ENCODE measurements at regions not wholly inside any gene's neighbourhood (a gene's known extent, or its start where the extent isn't known, plus 50 kb on each side); places are given as distances from the start of the nearest gene placed in this dataset.
"Not testable (repeated sequence)": the region's sequence is repeated elsewhere in the genome, so short reads cannot be mapped to it uniquely, and the experiment has no call there.

DNA sequence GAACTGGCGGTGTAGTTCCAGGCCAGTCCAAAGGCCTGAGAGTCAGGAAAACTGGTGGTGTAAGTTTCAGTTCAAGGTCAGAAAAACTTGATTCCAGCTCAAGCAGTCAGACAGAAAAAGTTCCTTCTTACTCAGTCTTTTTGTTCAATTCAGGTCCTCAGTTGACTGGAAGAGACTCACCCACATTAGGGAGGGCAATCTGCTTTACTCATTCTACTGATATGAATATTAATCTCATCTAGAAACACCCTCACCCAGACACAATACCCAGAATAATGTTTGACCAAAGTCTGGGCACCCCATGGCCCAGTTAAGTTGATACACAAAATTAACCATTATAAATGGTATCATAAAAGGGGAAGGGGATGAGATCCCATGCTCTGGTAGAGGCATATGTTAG, 50.1 kb upstream of the LTA4H start:
- no peak for ATAC-seq (ENCODE audit: low read depth)
- no peak for DNase-seq
- POLR2A ChIA-PET, result no interaction called here
- Mint-ChIP-seq H3K9me3 (peaks cover 17% of the 10 kb centered on the region), H3K27ac (no peak overlapping the region), H3K4me3 (no peak overlapping the region), H3K36me3 (peaks cover 2% of the 10 kb centered on the region), H3K27me3 (peaks cover 4% of the 10 kb centered on the region), H3K4me1 (peaks cover 1% of the 10 kb centered on the region)

DNA sequence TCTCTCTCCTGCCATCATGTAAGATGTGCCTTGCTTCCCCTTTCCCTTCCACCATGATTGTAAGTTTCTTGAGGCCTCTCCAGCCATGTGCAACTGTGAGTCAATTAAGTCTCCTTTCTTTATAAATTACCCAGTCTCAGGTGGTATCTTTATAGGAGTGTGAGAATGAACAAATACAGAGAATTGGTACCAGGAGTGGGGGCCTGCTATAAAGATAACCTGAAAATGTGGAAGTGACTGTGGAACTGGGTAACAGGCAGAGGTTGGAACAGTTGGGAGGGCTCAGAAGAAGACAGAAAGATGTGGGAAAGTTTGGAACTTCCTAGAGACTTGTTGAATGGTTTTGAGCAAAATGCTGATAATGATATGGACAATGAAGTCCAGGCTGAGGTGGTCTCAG, 50.8 kb upstream of the LTA4H start:
- H3K27me3 Mint-ChIP-seq; DNase-seq; H3K36me3 Mint-ChIP-seq; H3K4me1 Mint-ChIP-seq; ATAC-seq (ENCODE audit: low read depth); POLR2A ChIA-PET; H3K4me3 Mint-ChIP-seq; H3K27ac Mint-ChIP-seq: not testable (repeated sequence)
- peaks cover 20% of the 10 kb centered on the region for H3K9me3 Mint-ChIP-seq

DNA sequence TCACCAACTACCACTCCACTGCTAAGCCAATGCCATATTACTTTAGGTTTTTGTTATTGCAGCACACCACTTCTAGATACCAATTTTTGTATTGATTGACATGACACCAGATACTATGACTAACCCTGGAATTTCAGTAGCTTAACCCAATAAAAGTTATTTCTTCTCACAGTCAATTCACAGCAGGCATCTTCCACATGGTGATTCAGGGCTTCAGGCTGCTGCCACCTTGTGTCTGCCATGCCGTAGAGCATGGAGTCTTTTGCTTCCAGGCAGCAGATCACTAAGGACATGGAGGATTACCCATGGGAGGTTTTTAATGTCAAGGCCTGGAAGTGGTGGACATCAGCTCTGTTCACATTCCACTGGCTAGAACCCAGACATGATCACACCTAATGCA, 56.4 kb upstream of the LTA4H start:
- ATAC-seq (ENCODE audit: low read depth) (no peak), DNase-seq (no peak)
- H3K27ac Mint-ChIP-seq, result no peak overlapping the region
- no peaks in the 10 kb centered on the region for H3K27me3 Mint-ChIP-seq
- H3K9me3 Mint-ChIP-seq, result peaks cover 14% of the 10 kb centered on the region
- H3K4me1 Mint-ChIP-seq, result peaks cover 13% of the 10 kb centered on the region
- peaks cover 2% of the 10 kb centered on the region for H3K36me3 Mint-ChIP-seq
- POLR2A ChIA-PET, result no interaction called here
- no peak overlapping the region for H3K4me3 Mint-ChIP-seq

DNA sequence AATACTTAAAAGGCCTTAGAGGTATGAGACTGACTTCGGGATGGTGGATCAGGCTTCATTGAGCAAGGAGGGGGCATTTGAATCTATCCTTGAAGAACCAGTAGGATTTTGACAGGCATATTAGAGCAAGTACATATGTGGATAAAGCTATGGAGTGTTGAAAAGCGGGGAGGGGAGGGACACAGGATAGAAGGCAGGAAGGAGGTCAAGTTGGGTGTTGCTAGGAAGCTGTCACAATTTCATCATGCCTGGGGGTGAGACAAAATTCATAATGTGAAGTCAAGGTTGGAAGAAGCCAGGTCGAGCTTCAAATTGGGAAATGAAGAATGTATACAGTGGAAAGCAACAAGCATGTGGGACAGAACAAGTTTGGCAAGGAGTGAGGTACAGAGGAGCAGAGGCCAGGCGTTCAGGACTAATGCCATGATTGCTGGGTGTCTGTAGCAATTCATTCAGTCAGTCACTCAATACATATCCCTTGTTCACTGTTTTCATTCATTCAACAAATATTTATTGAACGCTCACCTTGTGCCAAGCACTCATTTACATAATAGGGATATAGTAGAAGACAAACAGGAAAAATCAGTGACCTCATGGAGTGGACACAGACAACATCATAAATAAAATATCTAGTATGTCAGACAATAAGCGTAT, 58.3 kb upstream of the LTA4H start:
- no peak overlapping the region for H3K4me3 Mint-ChIP-seq
- no peak for DNase-seq
- peaks cover 7% of the 10 kb centered on the region for H3K9me3 Mint-ChIP-seq
- ATAC-seq (ENCODE audit: low read depth), result no peak
- peaks cover 3% of the 10 kb centered on the region for H3K36me3 Mint-ChIP-seq
- no peak overlapping the region for H3K27ac Mint-ChIP-seq
- no peaks in the 10 kb centered on the region for H3K27me3 Mint-ChIP-seq
- peaks cover 14% of the 10 kb centered on the region for H3K4me1 Mint-ChIP-seq
- POLR2A ChIA-PET, result interaction anchor here (0.5 kb wide), 1 partner anchor 67 kb away, joined by 3 read pairs; no protein-coding TSS in a partner anchor

DNA sequence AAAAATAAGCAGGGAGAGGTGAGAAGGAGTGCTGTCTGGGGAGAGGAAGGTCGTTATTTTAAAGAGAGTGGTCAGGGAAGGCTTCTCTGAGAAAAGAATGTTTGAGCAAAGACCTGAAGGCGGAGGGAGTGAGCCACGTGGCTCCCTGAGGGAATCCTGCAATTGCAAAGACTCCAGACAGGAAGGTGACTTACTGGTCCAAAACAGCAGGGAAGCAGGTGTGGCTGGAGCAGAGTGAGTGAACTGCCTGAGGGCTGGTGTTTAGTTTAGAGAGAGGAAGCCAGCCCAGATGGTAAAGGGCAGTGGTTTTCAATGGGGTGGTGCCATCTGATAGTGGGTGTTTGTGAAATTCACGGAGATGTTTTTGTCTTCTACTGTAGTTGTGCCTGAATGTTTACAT, 58.8 kb upstream of the LTA4H start:
- H3K4me3 Mint-ChIP-seq, result no peak overlapping the region
- H3K4me1 Mint-ChIP-seq, result peaks cover 16% of the 10 kb centered on the region
- H3K27me3 Mint-ChIP-seq, result no peaks in the 10 kb centered on the region
- POLR2A ChIA-PET, result interaction anchor here (0.5 to 0.8 kb wide), 2 partner anchors 39 to 81 kb away, joined by 3 to 5 read pairs; no protein-coding TSS in a partner anchor
- peaks cover 3% of the 10 kb centered on the region for H3K36me3 Mint-ChIP-seq
- H3K27ac Mint-ChIP-seq, result no peak overlapping the region
- peaks cover 6% of the 10 kb centered on the region for H3K9me3 Mint-ChIP-seq
- DNase-seq (no peak), ATAC-seq (ENCODE audit: low read depth) (no peak)

DNA sequence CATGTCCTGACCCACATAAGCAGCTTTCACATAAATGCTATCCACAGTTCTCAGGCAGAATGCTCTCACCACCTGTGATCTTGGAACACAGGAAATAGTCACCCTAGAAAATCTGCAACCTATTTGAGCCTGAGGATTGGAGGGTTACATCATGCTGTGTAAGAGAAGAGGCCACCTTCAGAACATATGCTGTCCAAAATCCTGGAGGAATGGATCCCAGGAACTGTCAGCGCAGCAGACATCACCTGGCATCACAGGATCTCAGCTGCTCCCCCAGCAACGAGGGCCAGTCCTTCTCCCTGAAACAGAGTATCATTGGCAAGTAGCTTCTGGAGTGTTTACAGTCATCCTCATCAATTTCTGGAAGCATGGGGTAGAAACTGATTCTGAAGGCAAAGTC, 63.2 kb upstream of the LTA4H start:
- Mint-ChIP-seq H3K9me3 (no peaks in the 10 kb centered on the region), H3K4me3 (no peak overlapping the region), H3K4me1 (peaks cover 24% of the 10 kb centered on the region), H3K27ac (no peak overlapping the region), H3K27me3 (no peaks in the 10 kb centered on the region), H3K36me3 (peaks cover 2% of the 10 kb centered on the region)
- DNase-seq, result no peak
- POLR2A ChIA-PET, result no interaction called here
- no peak for ATAC-seq (ENCODE audit: low read depth)

DNA sequence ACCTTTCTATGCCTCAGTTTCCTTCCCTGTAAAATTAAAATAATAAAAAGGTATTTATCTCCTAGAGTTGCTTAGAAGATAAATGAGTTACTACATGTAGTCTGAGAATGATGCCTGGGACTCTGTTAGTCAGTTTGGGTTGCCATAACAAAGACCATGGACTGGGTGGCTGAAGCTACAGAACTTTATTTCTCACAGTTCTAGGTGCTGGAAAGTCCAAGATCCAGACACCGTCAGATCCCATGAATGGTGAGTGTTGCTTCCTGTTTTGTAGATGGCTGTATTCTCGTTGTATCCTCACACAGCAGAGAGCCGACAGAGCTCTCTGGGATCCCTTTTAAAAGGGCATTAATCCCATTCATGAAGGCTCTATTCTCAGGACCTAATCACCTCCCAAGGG, 64.0 kb upstream of the LTA4H start:
- POLR2A ChIA-PET, result interaction anchor here (0.7 to 1.4 kb wide), 2 partner anchors 9 to 15 kb away, joined by 4 to 6 read pairs; no protein-coding TSS in a partner anchor
- Mint-ChIP-seq H3K36me3 (peaks cover 2% of the 10 kb centered on the region), H3K27me3 (no peaks in the 10 kb centered on the region), H3K4me3 (no peak overlapping the region), H3K9me3 (no peaks in the 10 kb centered on the region), H3K27ac (peak overlapping the region; percentile 75), H3K4me1 (peaks cover 19% of the 10 kb centered on the region)
- no peak for DNase-seq
- ATAC-seq (ENCODE audit: low read depth), result no peak

DNA sequence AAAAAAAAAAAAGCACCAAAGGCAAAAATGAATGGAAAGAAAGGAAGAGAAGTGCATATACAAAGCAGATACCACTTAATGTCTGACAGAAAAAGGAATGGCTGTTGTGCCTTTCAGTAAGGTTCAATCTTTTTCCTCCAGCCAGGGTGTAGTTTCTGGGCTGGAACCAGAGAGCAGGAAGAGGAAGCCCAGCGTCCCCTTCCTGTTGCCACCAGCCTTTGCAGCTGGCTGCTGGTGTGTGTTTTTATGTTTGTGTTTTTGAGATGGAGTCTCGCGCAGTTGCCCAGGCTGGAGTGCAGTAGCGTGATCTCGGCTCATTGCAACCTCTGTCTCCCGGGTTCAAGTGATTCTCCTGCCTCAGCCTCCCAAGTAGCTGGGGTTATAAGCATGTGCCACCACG, 64.6 kb upstream of the LTA4H start:
- DNase-seq (peak; percentile 34), ATAC-seq (ENCODE audit: low read depth) (peak; percentile 79)
- H3K9me3 Mint-ChIP-seq, result no peaks in the 10 kb centered on the region
- peaks cover 2% of the 10 kb centered on the region for H3K36me3 Mint-ChIP-seq
- H3K4me1 Mint-ChIP-seq, result peaks cover 14% of the 10 kb centered on the region
- H3K4me3 Mint-ChIP-seq, result peak overlapping the region; percentile 44
- H3K27ac Mint-ChIP-seq, result peak overlapping the region; percentile 75
- POLR2A ChIA-PET, result interaction anchor here (0.7 to 1.4 kb wide), 2 partner anchors 8 to 15 kb away, joined by 4 to 6 read pairs; no protein-coding TSS in a partner anchor
- H3K27me3 Mint-ChIP-seq, result no peaks in the 10 kb centered on the region

DNA sequence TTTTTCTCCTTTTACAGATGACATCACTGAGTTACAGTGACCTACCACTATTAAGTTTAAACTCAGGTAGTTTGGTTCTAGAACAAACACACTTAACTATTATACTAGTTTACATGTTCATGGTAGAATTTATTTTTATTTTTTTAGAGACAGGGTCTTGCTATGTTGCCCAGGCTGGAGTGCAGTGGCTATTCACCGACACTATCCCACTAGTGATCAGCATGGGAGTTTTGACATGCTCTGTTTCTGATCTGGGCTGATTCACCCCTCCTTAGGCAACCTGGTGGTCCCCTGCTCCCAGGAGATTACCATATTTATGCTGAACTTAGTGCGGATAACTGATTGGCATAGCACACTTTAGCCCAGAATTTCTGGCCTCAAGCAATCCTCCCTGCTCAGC, 66.4 kb upstream of the LTA4H start:
- ATAC-seq (ENCODE audit: low read depth) (no peak), DNase-seq (no peak)
- H3K27ac Mint-ChIP-seq, result no peak overlapping the region
- H3K4me1 Mint-ChIP-seq, result peaks cover 21% of the 10 kb centered on the region
- no peaks in the 10 kb centered on the region for H3K9me3 Mint-ChIP-seq
- POLR2A ChIA-PET, result no interaction called here
- H3K4me3 Mint-ChIP-seq, result no peak overlapping the region
- peaks cover 2% of the 10 kb centered on the region for H3K36me3 Mint-ChIP-seq
- no peaks in the 10 kb centered on the region for H3K27me3 Mint-ChIP-seq

DNA sequence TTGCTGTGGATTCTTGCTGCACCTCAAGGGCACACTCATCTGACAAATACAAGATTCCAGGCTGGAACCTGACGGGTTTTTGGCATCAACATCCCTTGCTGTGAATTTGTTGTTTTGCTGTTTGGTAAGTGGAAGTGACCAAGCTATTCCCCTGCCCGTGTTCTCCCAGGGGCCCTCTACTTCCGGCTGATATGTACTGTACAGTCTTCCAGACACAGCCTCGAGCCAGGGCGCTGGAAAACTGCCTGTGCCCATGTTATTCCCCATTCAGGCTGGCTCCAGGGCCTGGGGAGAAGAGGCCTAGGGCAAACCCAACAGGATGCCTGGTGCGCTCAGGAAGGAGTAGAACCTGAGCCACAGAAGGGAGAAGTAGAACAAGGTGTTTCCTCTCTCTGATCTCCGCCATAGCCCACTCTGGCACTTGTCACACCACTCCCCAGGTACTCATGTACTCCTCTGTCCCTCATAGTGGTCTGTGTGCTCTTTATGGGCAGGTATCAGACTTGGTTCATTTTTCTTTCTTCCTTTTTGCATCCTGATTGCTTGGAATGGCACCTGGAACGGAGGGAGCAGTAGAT, 67.8 kb upstream of the LTA4H start:
- no peaks in the 10 kb centered on the region for H3K27me3 Mint-ChIP-seq
- POLR2A ChIA-PET, result no interaction called here
- no peak overlapping the region for H3K4me3 Mint-ChIP-seq
- H3K9me3 Mint-ChIP-seq, result no peaks in the 10 kb centered on the region
- H3K4me1 Mint-ChIP-seq, result peaks cover 28% of the 10 kb centered on the region
- H3K27ac Mint-ChIP-seq, result no peak overlapping the region
- no peak for DNase-seq
- no peak for ATAC-seq (ENCODE audit: low read depth)
- no peaks in the 10 kb centered on the region for H3K36me3 Mint-ChIP-seq

DNA sequence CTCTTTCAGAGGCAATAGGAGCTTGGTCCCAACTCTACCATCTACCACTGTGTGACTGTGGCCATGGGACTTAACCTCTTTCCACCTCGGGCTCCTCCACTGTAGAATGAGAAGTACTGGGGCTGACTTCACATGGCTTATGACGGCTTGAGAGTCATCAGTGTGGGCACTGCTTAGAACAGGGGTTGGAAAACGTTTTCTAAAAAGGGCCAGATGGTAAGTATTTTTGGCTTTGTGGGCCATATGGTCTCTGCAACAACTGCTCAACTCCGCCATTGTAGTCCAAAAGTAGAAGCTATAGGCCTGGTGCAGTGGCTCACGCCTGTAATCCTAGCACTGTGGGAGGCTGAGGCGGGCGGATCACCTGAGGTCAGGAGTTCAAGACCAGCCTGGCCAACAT, 69.2 kb upstream of the LTA4H start:
- no peaks in the 10 kb centered on the region for H3K36me3 Mint-ChIP-seq
- no peaks in the 10 kb centered on the region for H3K27me3 Mint-ChIP-seq
- POLR2A ChIA-PET, result no interaction called here
- H3K27ac Mint-ChIP-seq, result no peak overlapping the region
- H3K9me3 Mint-ChIP-seq, result no peaks in the 10 kb centered on the region
- no peak overlapping the region for H3K4me3 Mint-ChIP-seq
- peaks cover 28% of the 10 kb centered on the region for H3K4me1 Mint-ChIP-seq
- ATAC-seq (ENCODE audit: low read depth), result no peak
- DNase-seq, result no peak

DNA sequence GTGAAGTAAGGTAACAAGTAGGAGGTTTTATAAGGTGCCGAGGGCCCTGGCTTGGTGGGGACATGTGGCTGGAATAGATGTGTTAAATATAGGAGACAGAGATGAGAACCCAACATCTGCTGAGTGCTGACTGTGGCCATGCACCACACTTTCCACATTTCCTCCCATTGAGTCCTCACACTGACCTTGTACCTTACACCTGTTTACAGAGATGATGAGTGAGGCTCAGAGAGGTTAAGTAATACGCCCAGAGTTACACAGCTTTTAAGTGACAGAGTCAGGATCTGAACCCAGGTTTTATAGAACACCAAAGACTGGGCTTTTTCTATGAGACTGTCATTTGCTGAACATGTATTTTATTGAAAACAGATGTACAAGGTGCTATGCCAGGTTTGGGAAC, 70.8 kb upstream of the LTA4H start:
- H3K36me3 Mint-ChIP-seq, result peaks cover 2% of the 10 kb centered on the region
- peaks cover 21% of the 10 kb centered on the region for H3K4me1 Mint-ChIP-seq
- no peaks in the 10 kb centered on the region for H3K27me3 Mint-ChIP-seq
- no peaks in the 10 kb centered on the region for H3K9me3 Mint-ChIP-seq
- peak overlapping the region; percentile 70 for H3K27ac Mint-ChIP-seq
- no peak for ATAC-seq (ENCODE audit: low read depth)
- no peak overlapping the region for H3K4me3 Mint-ChIP-seq
- POLR2A ChIA-PET, result no interaction called here
- DNase-seq, result no peak

DNA sequence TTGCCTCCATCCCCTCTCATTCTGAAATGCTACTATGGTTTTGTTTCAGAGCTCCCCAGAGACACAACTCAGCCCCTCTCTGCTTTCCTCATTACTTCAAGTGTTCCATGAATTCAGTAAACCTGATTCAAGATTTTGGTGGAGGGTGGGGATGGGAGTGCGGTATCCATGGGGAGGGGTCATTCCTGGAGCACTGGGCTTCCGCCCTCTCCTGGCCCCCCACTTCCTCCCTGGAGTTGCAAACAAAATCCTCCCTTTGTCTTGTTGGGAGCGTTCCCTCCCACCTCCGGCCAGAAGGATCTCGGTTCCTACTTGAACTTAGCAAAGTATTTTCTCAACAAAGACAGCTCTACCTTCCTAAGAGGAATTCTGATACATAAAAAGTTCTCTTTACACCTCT, 71.8 kb upstream of the LTA4H start:
- Mint-ChIP-seq H3K27me3 (no peaks in the 10 kb centered on the region), H3K4me1 (peaks cover 21% of the 10 kb centered on the region), H3K4me3 (no peak overlapping the region), H3K27ac (no peak overlapping the region), H3K9me3 (no peaks in the 10 kb centered on the region), H3K36me3 (peaks cover 2% of the 10 kb centered on the region)
- POLR2A ChIA-PET, result interaction anchor here (0.6 to 0.7 kb wide), 3 partner anchors 103 to 1958 kb away, joined by 3 to 5 read pairs (median 5); no protein-coding TSS in a partner anchor
- ATAC-seq (ENCODE audit: low read depth) (no peak), DNase-seq (no peak)

DNA sequence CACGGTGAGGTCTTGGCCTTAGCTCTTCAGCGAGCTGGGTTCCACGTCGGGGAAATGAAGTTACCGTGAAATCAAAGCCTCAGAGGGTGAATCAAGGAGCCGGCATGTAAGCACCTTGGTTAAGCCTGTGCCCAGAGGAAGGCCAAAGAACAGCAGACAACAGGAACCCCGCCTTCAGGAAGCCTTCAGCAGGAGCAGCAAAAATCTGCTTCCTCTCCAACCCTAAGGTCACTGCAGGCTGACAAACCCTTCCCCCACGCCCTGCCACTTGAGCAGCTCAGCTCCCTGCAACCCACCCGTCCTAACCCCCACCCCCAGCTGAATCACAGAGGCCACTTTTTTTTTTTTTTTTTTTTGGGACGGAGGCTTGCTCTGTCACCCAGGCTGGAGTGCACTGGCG, 72.9 kb upstream of the LTA4H start:
- POLR2A ChIA-PET, result interaction anchor here (0.9 to 1.0 kb wide), 2 partner anchors 8 to 9 kb away, joined by 3 to 6 read pairs; no protein-coding TSS in a partner anchor
- peaks cover 21% of the 10 kb centered on the region for H3K4me1 Mint-ChIP-seq
- H3K9me3 Mint-ChIP-seq, result no peaks in the 10 kb centered on the region
- peaks cover 2% of the 10 kb centered on the region for H3K36me3 Mint-ChIP-seq
- peaks cover 5% of the 10 kb centered on the region for H3K27me3 Mint-ChIP-seq
- ATAC-seq (ENCODE audit: low read depth), result peak; percentile 96
- peak overlapping the region; percentile 78 for H3K4me3 Mint-ChIP-seq
- H3K27ac Mint-ChIP-seq, result peak overlapping the region; percentile 96
- DNase-seq, result peak; percentile 51
